Activated CD8-positive, alpha-beta memory T cell treated with anti-CD3 and anti-CD28 coated beads, Interleukin-2, amount 10 ng/mL, durations not matched to agents 7 days and 5 days (primary cell): ENCODE measurements at regions not wholly inside any gene's neighbourhood (a gene's known extent, or its start where the extent isn't known, plus 50 kb on each side); places are given as distances from the start of the nearest gene placed in this dataset.

ENCODE experiments used
- ATAC-seq: fragments of 150-1000 bp; cut with Tn5 transposase; one replicate; pipeline ENCODE4 v1.10.0; 2021; ENCODE audit warnings: moderate library complexity
- CTCF ChIA-PET: fragments of 350-600 bp; sonication (Branson Sonifier 250); formaldehyde crosslinking; loops from one replicate; lab custom pipeline; 2021; ENCODE audit warnings: antibody characterized with exemption; lab: Charles Lee
- DNase-seq: peaks from one replicate; pipeline ENCODE4 v3.0.0-alpha.2; 2020
- H3K27ac Mint-ChIP-seq: one replicate; pipeline ENCODE4 v1.8.0; 2021; ENCODE audit warnings: mild to moderate bottlenecking, mixed read lengths
- H3K27me3 Mint-ChIP-seq: one replicate; pipeline ENCODE4 v1.8.0; 2021; ENCODE audit warnings: mixed read lengths
- H3K36me3 Mint-ChIP-seq: one replicate; pipeline ENCODE4 v1.8.0; 2021; ENCODE audit warnings: mild to moderate bottlenecking, mixed read lengths
- H3K4me1 Mint-ChIP-seq: one replicate; pipeline ENCODE4 v1.8.0; 2021; ENCODE audit warnings: mixed read lengths
- H3K4me3 Mint-ChIP-seq: one replicate; pipeline ENCODE4 v1.8.0; 2021; ENCODE audit warnings: mild to moderate bottlenecking, moderate library complexity, mixed read lengths
- H3K9me3 Mint-ChIP-seq: one replicate; pipeline ENCODE4 v1.8.0; 2022; ENCODE audit warnings: low read depth, mixed read lengths

GRCh38 chr4:145231906-145232700 lies 51.7 kb upstream of the OTUD4 start:
- ATAC-seq (no peak), DNase-seq (no peak)
- H3K36me3 Mint-ChIP-seq: no peaks in the 10 kb centered on the region
- no peak overlapping the region for H3K4me3 Mint-ChIP-seq
- H3K9me3 Mint-ChIP-seq: no peaks in the 10 kb centered on the region
- H3K27ac Mint-ChIP-seq: no peak overlapping the region
- peaks cover 20% of the 10 kb centered on the region for H3K27me3 Mint-ChIP-seq
- H3K4me1 Mint-ChIP-seq: no peaks in the 10 kb centered on the region
- CTCF ChIA-PET: interaction anchor here (1.0 to 1.8 kb wide), 4 partner anchors 325 to 386 kb away, joined by 3 to 5 read pairs (median 4); no protein-coding TSS in a partner anchor

GRCh38 chr4:145230726-145231125 lies 50.3 kb upstream of the OTUD4 start:
- H3K27ac Mint-ChIP-seq: no peak overlapping the region
- H3K4me1 Mint-ChIP-seq: no peaks in the 10 kb centered on the region
- CTCF ChIA-PET: interaction anchor here (1.0 to 1.6 kb wide), 2 partner anchors 386 to 387 kb away, joined by 3 to 4 read pairs; no protein-coding TSS in a partner anchor
- H3K27me3 Mint-ChIP-seq: peaks cover 16% of the 10 kb centered on the region
- DNase-seq (no peak), ATAC-seq (no peak)
- H3K4me3 Mint-ChIP-seq: no peak overlapping the region
- no peaks in the 10 kb centered on the region for H3K9me3 Mint-ChIP-seq
- no peaks in the 10 kb centered on the region for H3K36me3 Mint-ChIP-seq
